ENCODE measurements at regions not wholly inside any gene's neighbourhood (a gene's known extent, or its start where the extent isn't known, plus 50 kb on each side); places are given as distances from the start of the nearest gene placed in this dataset.
A peak's percentile ranks its signal among the peaks of the same experiment; 100 is the strongest.
"Not testable (repeated sequence)": the region's sequence is repeated elsewhere in the genome, so short reads cannot be mapped to it uniquely, and the experiment has no call there.

GRCh38 chr20:20791664-20792568 lies 79.5 kb upstream of the RALGAPA2 start:
- no peak for DNase-seq

DNA sequence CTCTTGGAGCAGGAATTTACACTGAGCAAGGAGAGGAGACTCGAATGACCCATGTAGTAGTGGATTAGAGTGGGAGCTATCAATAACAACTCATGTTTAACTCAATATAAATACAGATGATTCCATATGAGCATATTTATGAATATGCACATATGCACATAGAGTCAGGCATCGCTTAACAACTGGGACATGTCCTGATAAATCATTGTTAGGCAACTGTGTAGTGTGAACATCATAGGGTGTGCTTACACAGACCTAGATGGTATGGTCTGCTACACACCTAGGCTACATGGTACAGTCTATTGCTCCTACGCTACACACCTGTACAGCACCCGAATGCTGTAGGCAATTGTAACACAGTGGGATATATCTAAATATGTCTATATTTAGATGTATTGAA lies 75.9 kb upstream of the RALGAPA2 start:
- no peak for DNase-seq

- no peak for DNase-seq
Observed at GRCh38 chr20:20786428-20786827, 74.0 kb upstream of the RALGAPA2 start.

- DNase-seq = no peak
Observed at GRCh38 chr20:20785226-20785625, 72.8 kb upstream of the RALGAPA2 start.

GRCh38 chr20:20784450-20784849 lies 72.0 kb upstream of the RALGAPA2 start:
- DNase-seq = not testable (repeated sequence)

- no peak for DNase-seq
Observed at GRCh38 chr20:20783450-20783849, 71.0 kb upstream of the RALGAPA2 start.

GRCh38 chr20:20782755-20783154 lies 70.3 kb upstream of the RALGAPA2 start:
- DNase-seq = no peak

DNA sequence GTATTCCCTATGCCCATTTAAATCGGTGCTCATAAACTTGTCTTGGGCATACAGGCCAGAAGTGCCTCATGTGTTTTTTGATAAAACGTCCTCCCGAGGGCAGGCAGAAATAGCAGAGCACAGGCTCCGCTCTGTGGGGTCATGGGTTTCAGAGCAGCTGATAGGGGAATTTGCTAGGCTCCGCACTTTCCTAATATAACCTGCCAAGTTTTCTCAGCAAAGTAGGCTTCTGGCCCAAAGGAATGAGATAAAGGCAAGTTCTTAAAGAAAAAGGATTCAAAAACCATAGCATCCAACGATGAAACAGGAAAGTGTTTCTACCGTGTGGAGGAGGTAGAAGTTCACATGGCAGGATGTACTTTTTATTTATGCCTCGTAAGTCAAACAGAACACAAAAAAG lies 69.8 kb upstream of the RALGAPA2 start:
- DNase-seq = peak; percentile 10

DNA sequence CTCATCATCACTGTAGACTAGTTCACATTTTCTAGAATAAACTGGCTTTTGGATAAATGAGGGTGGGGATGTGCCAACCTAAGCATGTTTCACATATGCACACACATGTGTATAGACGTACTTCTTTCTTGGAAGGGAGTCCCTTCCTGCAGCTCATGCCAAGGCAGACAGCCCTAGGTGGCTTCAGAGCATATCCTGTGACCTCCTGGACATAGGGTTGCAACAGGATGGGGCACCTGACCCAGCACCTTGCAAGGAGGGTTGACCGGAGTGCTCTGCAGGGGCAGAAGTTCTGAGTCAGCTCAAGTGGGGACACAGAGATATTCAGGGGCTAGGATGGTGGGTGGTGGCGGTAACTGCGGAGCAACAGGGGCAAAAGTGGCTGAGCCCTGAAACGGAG lies 68.6 kb upstream of the RALGAPA2 start:
- no peak for DNase-seq

GRCh38 chr20:20780127-20780824 lies 67.8 kb upstream of the RALGAPA2 start:
- no peak for DNase-seq

- DNase-seq = no peak
Observed at GRCh38 chr20:20778676-20779075, 66.2 kb upstream of the RALGAPA2 start.

DNA sequence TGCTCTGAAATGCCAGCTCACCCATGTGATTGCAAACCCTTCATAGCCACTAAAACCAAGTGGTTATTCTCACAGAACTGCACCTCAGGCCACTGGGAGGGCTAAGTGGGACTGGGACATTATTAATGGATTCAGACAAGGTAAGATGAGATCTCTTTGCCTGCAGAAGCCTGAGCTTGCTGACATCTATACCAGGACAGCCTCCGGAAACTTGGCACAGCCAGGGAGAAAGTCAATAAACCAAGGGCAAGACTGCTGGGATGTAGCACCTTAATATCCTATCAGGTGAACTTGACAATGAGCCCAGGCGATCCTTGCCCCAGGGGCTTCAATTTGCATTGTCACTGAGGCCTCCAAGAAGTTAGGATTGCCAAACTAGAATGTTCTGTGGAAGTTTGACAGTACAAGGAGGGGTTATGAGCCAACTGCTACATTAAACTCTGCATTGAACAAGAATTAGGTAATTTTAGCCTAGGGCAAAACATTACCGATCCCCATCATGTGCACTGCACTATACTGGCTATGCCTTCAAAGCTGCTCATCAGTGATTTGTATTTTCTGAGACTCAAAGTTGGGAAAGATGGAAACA lies 60.1 kb upstream of the RALGAPA2 start:
- DNase-seq = no peak

DNA sequence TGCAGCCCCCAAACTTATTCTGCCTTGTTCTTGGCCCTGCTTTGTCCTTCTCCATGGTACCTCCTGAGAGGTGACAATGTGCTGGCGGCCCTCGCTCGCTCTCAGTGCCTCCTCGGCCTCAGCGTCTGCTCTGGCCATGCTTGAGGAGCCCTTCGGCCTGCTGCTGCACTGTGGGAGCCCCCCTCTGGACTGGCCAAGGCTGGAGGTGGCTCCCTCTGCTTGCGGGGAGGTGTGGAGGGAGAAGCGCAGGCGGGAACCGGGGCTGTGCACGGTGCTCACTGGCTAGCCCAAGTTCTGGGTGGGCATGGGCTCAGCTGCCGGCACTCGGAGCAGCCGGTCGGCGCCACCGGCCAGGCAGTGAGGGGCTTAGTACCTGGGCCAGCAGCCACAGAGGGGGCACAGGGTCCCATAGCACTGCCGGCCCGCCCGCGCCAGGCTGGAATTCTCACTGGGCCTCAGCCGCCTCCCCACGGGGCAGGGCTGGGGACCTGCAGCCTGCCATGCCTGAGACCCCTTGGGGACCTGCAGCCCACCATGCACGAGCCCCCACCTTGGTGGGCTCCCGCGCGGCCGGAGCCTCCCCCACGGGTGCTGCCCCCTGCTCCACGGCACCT lies 55.9 kb upstream of the RALGAPA2 start:
- DNase-seq = no peak

DNA sequence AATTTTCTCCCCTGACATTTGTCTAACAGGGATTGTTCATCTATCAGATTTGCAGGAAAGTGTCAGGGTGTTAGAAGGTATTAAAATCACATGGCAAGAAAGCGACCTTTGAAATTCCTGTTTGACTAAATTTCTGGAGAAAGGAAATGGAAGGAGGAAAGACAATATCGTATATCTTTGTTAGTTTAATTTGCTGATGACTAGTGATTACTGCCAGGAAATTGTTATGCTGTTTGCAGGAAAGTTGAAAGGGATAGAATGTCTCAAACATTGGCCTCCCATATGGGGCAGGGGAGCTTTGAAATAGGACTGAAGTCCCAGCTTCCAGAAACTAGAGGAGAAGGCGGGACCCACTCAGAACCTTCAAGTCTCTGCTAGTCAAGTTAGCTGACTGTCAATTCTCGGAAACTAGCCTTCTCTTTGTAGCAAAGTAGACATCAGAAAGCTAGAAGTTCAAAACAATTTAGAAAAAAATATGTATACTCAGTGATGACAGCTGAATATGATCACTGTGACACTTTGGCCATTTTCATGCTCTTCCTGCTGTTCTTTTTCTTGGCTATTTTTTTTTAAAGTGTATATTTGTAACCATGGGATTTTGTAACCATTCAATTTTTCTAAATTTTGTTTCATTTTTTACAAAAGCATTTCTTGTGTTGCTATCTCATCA lies 53.4 kb upstream of the RALGAPA2 start:
- no peak for DNase-seq

- no peak for DNase-seq
Observed at GRCh38 chr20:20763650-20764049, 51.2 kb upstream of the RALGAPA2 start.

Data from left kidney (tissue), 1 donor.